ENCODE measurements at regions not wholly inside any gene's neighbourhood (a gene's known extent, or its start where the extent isn't known, plus 50 kb on each side); places are given as distances from the start of the nearest gene placed in this dataset.
"Not testable (repeated sequence)": the region's sequence is repeated elsewhere in the genome, so short reads cannot be mapped to it uniquely, and the experiment has no call there.

- Mint-ChIP-seq H3K36me3 (ENCODE audit: insufficient read depth, unreplicated experiment) (no peaks in the 10 kb centered on the region), H3K9me3 (ENCODE audit: unreplicated experiment) (peaks cover 11% of the 10 kb centered on the region), H3K27me3 (ENCODE audit: insufficient read depth, unreplicated experiment) (no peaks in the 10 kb centered on the region), H3K4me3 (ENCODE audit: unreplicated experiment) (no peak overlapping the region), H3K4me1 (ENCODE audit: insufficient read depth, unreplicated experiment) (no peaks in the 10 kb centered on the region), H3K27ac (ENCODE audit: low read depth, unreplicated experiment) (no peak overlapping the region)
- CTCF ChIA-PET, result no interaction called here
- DNase-seq (ENCODE audit: unreplicated experiment), result no peak
- no TSS peak for BruUV-seq (replicated peaks)
- intact Hi-C loops (cut with micrococcal nuclease), result no loop called here
- POLR2A ChIA-PET, result no interaction called here
- TF ChIP-seq CTCF (IDR thresholded peaks at IDR 0.05; ENCODE audit: unreplicated experiment), result no peak
Measured at GRCh38 chr6:11309947-11310665, 77.6 kb upstream of the NEDD9 start.

GRCh38 chr6:11307226-11307625, 74.8 kb upstream of the NEDD9 start:
- Mint-ChIP-seq H3K27me3 (ENCODE audit: insufficient read depth, unreplicated experiment) (no peaks in the 10 kb centered on the region), H3K4me1 (ENCODE audit: insufficient read depth, unreplicated experiment) (no peaks in the 10 kb centered on the region), H3K27ac (ENCODE audit: low read depth, unreplicated experiment) (no peak overlapping the region), H3K4me3 (ENCODE audit: unreplicated experiment) (no peak overlapping the region), H3K9me3 (ENCODE audit: unreplicated experiment) (peaks cover 10% of the 10 kb centered on the region), H3K36me3 (ENCODE audit: insufficient read depth, unreplicated experiment) (no peaks in the 10 kb centered on the region)
- ChIA-PET CTCF (no interaction called here), POLR2A (no interaction called here)
- intact Hi-C loops (cut with micrococcal nuclease), result no loop called here
- no peak for DNase-seq (ENCODE audit: unreplicated experiment)
- no peak for TF ChIP-seq CTCF (IDR thresholded peaks at IDR 0.05; ENCODE audit: unreplicated experiment)
- no TSS peak for BruUV-seq (replicated peaks)

- ChIA-PET CTCF (no interaction called here), POLR2A (interaction anchor here (1.2 kb wide), 1 partner anchor 13 kb away, joined by 3 read pairs; no protein-coding TSS in a partner anchor)
- Mint-ChIP-seq H3K36me3 (ENCODE audit: insufficient read depth, unreplicated experiment) (no peaks in the 10 kb centered on the region), H3K27ac (ENCODE audit: low read depth, unreplicated experiment) (no peak overlapping the region), H3K4me3 (ENCODE audit: unreplicated experiment) (no peak overlapping the region), H3K27me3 (ENCODE audit: insufficient read depth, unreplicated experiment) (no peaks in the 10 kb centered on the region), H3K9me3 (ENCODE audit: unreplicated experiment) (peaks cover 20% of the 10 kb centered on the region), H3K4me1 (ENCODE audit: insufficient read depth, unreplicated experiment) (no peaks in the 10 kb centered on the region)
- DNase-seq (ENCODE audit: unreplicated experiment), result no peak
- intact Hi-C loops (cut with micrococcal nuclease), result no loop called here
- BruUV-seq (replicated peaks), result no TSS peak
- TF ChIP-seq CTCF (IDR thresholded peaks at IDR 0.05; ENCODE audit: unreplicated experiment), result no peak
Measured at GRCh38 chr6:11304946-11305345, 72.5 kb upstream of the NEDD9 start.

- DNase-seq (ENCODE audit: unreplicated experiment); H3K4me3 Mint-ChIP-seq (ENCODE audit: unreplicated experiment); POLR2A ChIA-PET; H3K4me1 Mint-ChIP-seq (ENCODE audit: insufficient read depth, unreplicated experiment); H3K27me3 Mint-ChIP-seq (ENCODE audit: insufficient read depth, unreplicated experiment); intact Hi-C loops (cut with micrococcal nuclease); H3K36me3 Mint-ChIP-seq (ENCODE audit: insufficient read depth, unreplicated experiment); CTCF ChIA-PET; BruUV-seq (replicated peaks): not testable (repeated sequence)
- H3K27ac Mint-ChIP-seq (ENCODE audit: low read depth, unreplicated experiment), result peak overlapping the region; percentile 52
- peaks cover 25% of the 10 kb centered on the region for H3K9me3 Mint-ChIP-seq (ENCODE audit: unreplicated experiment)
Measured at GRCh38 chr6:11299876-11300428, 67.5 kb upstream of the NEDD9 start.

GRCh38 chr6:11299421-11299784, 66.9 kb upstream of the NEDD9 start:
- POLR2A ChIA-PET, result not testable (repeated sequence)

More at GRCh38 chr6:11299421-11299784, 66.9 kb upstream of the NEDD9 start:
- H3K36me3 Mint-ChIP-seq (ENCODE audit: insufficient read depth, unreplicated experiment); DNase-seq (ENCODE audit: unreplicated experiment); H3K27me3 Mint-ChIP-seq (ENCODE audit: insufficient read depth, unreplicated experiment); intact Hi-C loops (cut with micrococcal nuclease); H3K4me1 Mint-ChIP-seq (ENCODE audit: insufficient read depth, unreplicated experiment); BruUV-seq (replicated peaks); H3K27ac Mint-ChIP-seq (ENCODE audit: low read depth, unreplicated experiment); H3K4me3 Mint-ChIP-seq (ENCODE audit: unreplicated experiment); CTCF ChIA-PET: not testable (repeated sequence)
- H3K9me3 Mint-ChIP-seq (ENCODE audit: unreplicated experiment), result peaks cover 25% of the 10 kb centered on the region
